ENCODE measurements at regions not wholly inside any gene's neighbourhood (a gene's known extent, or its start where the extent isn't known, plus 50 kb on each side); places are given as distances from the start of the nearest gene placed in this dataset.

GRCh38 chr20:20887593-20888265, 175.3 kb upstream of the RALGAPA2 start:
- Histone ChIP-seq H3K4me1 (no peaks in the 10 kb centered on the region), H3K9me3 (no peaks in the 10 kb centered on the region), H3K27ac (no peak overlapping the region), H3K36me3 (no peaks in the 10 kb centered on the region), H3K4me3 (no peak overlapping the region), H3K27me3 (no peaks in the 10 kb centered on the region)
- TF ChIP-seq CTCF (IDR thresholded peaks at IDR 0.05), result no peak
- DNase-seq (ENCODE audit: low spot score in 2 of 2), result no peak
- intact Hi-C loops (cut with DNase I), result no loop called here

- H3K9me3 ChIP-seq, result no peaks in the 10 kb centered on the region
- no peak for DNase-seq (ENCODE audit: low spot score in 2 of 2)
- intact Hi-C loops (cut with DNase I), result no loop called here
- no peak overlapping the region for H3K27ac ChIP-seq
- TF ChIP-seq CTCF (IDR thresholded peaks at IDR 0.05), result no peak
- H3K36me3 ChIP-seq, result no peaks in the 10 kb centered on the region
- H3K27me3 ChIP-seq, result no peaks in the 10 kb centered on the region
- no peak overlapping the region for H3K4me3 ChIP-seq
- H3K4me1 ChIP-seq, result no peaks in the 10 kb centered on the region
Observed at GRCh38 chr20:20881808-20882207, 169.4 kb upstream of the RALGAPA2 start.

- Histone ChIP-seq H3K4me1 (no peaks in the 10 kb centered on the region), H3K36me3 (no peaks in the 10 kb centered on the region), H3K27ac (no peak overlapping the region), H3K4me3 (no peak overlapping the region), H3K9me3 (no peaks in the 10 kb centered on the region), H3K27me3 (no peaks in the 10 kb centered on the region)
- no peak for TF ChIP-seq CTCF (IDR thresholded peaks at IDR 0.05)
- no peak for DNase-seq (ENCODE audit: low spot score in 2 of 2)
- intact Hi-C loops (cut with DNase I), result no loop called here
Observed at GRCh38 chr20:20877079-20877478, 164.6 kb upstream of the RALGAPA2 start.

GRCh38 chr20:20875716-20876115, 163.3 kb upstream of the RALGAPA2 start:
- no peak overlapping the region for H3K27ac ChIP-seq
- H3K36me3 ChIP-seq, result no peaks in the 10 kb centered on the region
- H3K4me1 ChIP-seq, result no peaks in the 10 kb centered on the region
- DNase-seq (ENCODE audit: low spot score in 2 of 2), result no peak
- no peaks in the 10 kb centered on the region for H3K27me3 ChIP-seq
- intact Hi-C loops (cut with DNase I), result no loop called here
- no peak for TF ChIP-seq CTCF (IDR thresholded peaks at IDR 0.05)
- no peaks in the 10 kb centered on the region for H3K9me3 ChIP-seq
- no peak overlapping the region for H3K4me3 ChIP-seq

GRCh38 chr20:20872428-20872827, 160.0 kb upstream of the RALGAPA2 start:
- Histone ChIP-seq H3K9me3 (no peaks in the 10 kb centered on the region), H3K27ac (no peak overlapping the region), H3K27me3 (no peaks in the 10 kb centered on the region), H3K4me1 (no peaks in the 10 kb centered on the region), H3K36me3 (no peaks in the 10 kb centered on the region), H3K4me3 (no peak overlapping the region)
- no peak for DNase-seq (ENCODE audit: low spot score in 2 of 2)
- intact Hi-C loops (cut with DNase I), result no loop called here
- no peak for TF ChIP-seq CTCF (IDR thresholded peaks at IDR 0.05)
